ENCODE measurements at regions not wholly inside any gene's neighbourhood (a gene's known extent, or its start where the extent isn't known, plus 50 kb on each side); places are given as distances from the start of the nearest gene placed in this dataset.

- TF ChIP-seq FOXM1 (IDR thresholded peaks at IDR 0.05; ENCODE audit: borderline replicate concordance) (no peak), BHLHE40 (IDR thresholded peaks at IDR 0.05; ENCODE audit: borderline replicate concordance) (no peak), TARDBP (IDR thresholded peaks at IDR 0.05) (no peak), SP1 (IDR thresholded peaks at IDR 0.05) (no peak), CTBP1 (IDR thresholded peaks at IDR 0.05; ENCODE audit: borderline replicate concordance) (no peak), ELF4 (IDR thresholded peaks at IDR 0.05) (no peak), FOXA1 (IDR thresholded peaks at IDR 0.05) (no peak), L3MBTL2 (conservative IDR thresholded peaks at IDR 0.05) (no peak)
These were observed 102.8 kb upstream of the RPS6KA3 start for GRCh38 chrX:20369468-20369867.
